ENCODE measurements at regions not wholly inside any gene's neighbourhood (a gene's known extent, or its start where the extent isn't known, plus 50 kb on each side); places are given as distances from the start of the nearest gene placed in this dataset.
"Not testable (repeated sequence)": the region's sequence is repeated elsewhere in the genome, so short reads cannot be mapped to it uniquely, and the experiment has no call there.

DNA sequence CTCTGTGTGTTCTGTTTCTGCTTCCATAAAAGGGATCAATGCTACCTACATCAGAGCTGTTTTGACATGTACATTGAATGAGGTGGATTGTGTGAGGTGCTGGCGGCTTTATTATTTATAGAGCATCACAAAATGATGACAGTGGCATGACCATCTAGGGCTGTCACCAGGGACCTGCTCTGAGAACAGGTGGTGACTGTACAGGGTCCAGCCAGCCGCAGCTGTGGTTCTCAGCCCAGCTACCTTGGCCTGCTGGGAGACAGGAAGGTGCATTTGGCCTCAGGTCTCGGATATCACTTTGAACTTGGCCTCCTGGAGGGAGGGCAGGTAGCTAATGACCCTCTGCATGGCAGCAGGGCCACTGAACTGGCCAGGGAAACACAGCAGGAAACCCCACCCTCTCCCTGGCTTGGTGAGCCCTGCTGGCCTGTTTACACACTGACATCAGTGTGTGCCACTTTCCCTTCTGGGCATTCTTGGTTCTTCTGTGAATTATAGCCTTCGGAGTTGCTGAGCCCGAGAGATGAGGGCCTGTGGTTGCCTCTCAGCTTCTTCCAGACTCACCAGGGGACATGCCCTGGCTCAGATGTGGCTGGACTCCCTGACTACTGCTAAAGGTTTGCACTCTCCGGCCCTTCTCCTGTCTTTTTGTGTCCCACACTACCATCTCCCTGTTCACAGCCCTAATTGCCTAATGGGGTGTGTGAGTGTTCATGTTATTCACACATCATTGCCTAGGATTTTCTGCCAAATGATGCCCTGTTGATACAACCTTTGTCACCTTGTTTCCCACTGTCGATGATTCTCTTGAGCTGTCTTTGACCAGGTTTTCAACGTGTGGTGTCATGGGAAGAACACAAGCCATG, 109.2 kb upstream of the RAB12 start:
- no peak for DNase-seq (ENCODE audit: low read depth in 2 of 2)

DNA sequence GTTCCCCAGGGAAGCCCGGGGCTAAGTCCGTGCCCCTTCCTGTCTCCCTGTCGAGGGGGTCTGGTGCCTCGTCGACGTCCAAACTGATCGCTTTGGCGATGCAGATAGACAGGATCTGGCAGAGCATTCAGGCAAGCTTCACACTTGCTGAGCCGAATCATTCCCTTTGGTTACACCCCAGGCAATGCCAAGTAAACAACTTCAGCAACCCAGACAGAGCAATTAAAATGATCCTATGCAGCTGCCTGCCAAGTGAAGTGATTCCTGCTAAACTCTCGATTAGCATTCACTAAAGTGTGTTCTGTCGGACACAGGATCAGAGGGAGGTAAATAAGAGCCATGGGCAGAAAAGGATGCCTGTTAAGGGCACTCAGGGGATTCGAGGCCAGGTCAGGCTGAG, 108.2 kb upstream of the RAB12 start:
- DNase-seq (ENCODE audit: low read depth in 2 of 2) = no peak

DNA sequence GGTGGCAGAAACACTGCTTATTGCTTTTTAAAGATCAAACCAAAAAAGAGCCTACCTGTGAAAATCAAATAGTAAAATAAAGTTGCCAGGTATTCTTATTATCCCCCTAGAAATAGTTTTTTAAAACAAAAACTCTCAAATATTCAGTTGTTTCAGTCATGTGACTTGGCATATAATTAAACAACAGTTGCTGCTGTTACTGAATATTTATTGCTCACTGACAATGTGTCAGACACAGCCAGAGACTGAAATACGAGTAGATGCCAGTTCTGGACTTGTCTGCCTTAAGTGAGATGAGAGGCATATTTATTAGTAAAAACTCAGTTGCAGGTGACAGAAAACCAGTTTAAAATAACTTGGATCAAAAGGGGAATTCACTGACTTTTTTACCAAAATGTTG, 106.0 kb upstream of the RAB12 start:
- DNase-seq (ENCODE audit: low read depth in 2 of 2) = no peak

DNA sequence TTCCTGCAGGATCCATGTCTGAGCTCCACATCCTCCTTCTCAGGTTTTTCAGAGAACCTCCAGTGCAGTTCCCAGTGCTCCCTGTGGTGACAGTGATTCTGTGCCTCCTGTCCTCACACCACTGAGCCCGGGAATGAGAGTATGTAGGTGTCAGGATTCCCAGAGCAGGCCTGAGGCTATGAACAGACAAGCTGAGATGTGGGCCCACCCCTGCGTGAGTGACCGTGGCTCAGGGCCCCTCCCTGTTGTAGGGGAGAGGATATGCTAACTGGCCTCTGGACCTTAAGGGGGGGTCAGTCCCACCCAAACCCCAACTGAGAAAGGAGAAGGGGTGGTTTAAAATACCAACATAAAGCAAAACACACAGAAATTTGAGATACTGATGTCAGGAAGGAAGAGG, 104.8 kb upstream of the RAB12 start:
- no peak for DNase-seq (ENCODE audit: low read depth in 2 of 2)

GRCh38 chr18:8504880-8505435, 104.3 kb upstream of the RAB12 start:
- DNase-seq (ENCODE audit: low read depth in 2 of 2) = no peak

DNA sequence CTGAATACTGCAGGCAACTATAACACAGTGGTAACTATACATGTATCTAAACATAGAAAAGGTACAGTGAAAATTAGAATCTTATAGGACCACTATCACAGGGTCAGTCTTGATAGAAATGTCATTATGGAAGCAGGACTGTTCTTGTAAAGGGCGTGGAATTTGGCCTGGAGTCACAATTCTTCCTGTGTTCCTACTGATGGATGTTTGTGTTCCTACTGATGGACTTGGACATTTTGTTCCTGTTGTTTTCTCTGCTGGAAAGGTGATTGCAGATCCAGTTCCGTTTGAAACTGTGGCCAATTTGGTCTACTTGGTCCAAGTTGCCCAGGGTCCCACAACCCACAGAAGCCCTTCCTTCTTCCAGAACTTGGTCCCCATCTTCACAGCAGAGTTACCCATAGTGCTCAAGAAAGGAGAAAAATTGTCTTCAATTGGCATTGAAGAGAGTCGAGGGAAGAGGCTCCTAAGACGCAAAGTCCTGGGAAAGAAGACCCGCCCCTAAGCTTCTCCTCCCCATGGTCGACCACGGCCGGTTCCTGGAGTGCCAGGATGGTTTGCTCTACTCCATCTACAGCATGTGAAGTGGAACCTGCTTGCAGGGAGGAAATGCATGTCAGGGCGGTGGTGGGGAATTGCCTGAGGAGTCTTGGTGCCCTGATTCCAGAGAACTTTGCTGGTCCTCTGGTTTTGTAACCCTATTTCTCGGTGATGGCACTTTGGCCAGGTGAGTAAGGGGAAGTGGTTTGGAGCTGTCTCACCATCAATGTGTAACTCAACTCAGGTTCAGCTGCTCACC, 102.8 kb upstream of the RAB12 start:
- DNase-seq (ENCODE audit: low read depth in 2 of 2) = no peak

DNA sequence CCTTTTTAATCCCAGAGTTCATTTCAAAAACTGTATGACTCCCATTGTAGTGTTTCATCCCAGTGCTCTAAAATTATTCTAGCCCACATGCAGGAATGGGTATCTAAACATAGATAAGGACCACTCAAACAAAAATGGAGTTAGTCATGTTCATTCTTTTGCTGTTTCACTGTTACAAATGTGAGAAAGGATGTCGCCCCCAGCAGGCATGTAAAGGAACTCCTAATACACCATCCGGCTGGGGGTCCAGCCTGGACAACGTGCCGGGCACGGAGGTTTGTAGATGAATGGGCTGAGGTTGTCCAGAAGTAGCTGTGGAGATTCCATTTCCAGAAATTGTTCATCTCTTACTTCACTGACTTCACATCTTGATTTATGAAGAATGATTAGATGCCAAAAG, 101.9 kb upstream of the RAB12 start:
- no peak for DNase-seq (ENCODE audit: low read depth in 2 of 2)

- DNase-seq (ENCODE audit: low read depth in 2 of 2) = no peak
These were observed 101.1 kb upstream of the RAB12 start for GRCh38 chr18:8507915-8508705.

- DNase-seq (ENCODE audit: low read depth in 2 of 2) = no peak
These were observed 96.0 kb upstream of the RAB12 start for GRCh38 chr18:8513249-8513648.

DNA sequence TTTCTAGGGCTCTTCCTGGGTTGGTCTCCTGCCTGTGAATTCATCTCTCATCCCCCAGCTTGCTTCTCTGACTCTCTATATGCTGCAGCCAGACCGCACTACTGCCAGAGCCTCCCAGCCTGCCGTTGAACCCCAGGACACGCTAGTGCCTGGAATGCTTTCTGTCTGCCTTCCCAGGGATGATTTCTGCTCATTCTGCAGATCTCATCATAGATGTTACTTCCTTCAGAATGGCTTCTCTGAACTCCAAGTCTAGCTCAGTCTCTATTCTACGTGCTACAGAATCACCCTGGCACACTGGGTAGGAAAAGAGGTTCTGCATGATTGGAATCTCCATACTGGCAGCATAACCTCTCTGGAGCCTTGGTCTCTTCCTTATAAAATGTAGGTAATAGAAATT, 94.8 kb upstream of the RAB12 start:
- no peak for DNase-seq (ENCODE audit: low read depth in 2 of 2)

GRCh38 chr18:8515142-8515865, 93.9 kb upstream of the RAB12 start:
- no peak for DNase-seq (ENCODE audit: low read depth in 2 of 2)

- no peak for DNase-seq (ENCODE audit: low read depth in 2 of 2)
These were observed 92.6 kb upstream of the RAB12 start for GRCh38 chr18:8516371-8517250.

DNA sequence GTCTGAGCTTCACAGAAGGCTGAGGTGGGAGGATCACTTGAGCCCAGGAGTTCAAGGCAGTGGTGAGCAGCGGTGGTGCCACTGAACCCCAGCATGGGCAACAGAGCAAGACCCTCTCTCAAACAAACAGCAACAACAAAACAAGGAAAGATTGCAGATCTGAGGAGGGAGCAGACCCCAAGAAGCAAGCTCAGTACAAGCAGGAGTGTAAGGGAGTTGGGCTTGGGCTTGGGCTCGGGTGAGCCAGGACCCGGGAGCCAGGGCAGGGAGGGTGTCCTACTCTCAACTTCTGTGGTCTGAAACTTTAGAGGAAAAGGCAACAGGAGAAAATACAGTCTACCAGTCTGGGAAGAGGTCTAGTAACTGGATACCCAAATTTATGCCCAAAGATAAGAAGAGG, 92.0 kb upstream of the RAB12 start:
- DNase-seq (ENCODE audit: low read depth in 2 of 2) = no peak

DNA sequence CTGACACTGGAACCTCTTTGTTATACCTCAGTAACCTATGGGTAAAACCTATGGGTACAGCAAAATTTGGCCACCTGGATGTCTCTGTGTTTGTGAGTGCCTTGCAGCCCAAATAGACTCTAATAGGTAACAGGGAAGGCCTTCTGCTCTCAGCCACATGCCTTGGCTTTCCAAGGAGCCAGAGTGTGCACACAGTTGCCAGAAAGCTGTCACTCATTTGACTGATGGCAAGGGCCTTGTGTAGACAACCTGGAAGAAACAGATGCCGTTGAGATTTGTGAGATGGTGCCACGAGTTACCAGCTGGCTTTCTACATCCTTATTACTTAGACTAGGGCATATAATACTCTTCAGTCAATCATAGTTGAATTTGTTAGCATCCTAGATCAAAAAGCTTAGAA, 90.1 kb upstream of the RAB12 start:
- no peak for DNase-seq (ENCODE audit: low read depth in 2 of 2)

- no peak for DNase-seq (ENCODE audit: low read depth in 2 of 2)
These were observed 89.0 kb upstream of the RAB12 start for GRCh38 chr18:8520266-8520665.

- DNase-seq (ENCODE audit: low read depth in 2 of 2) = no peak
These were observed 86.5 kb upstream of the RAB12 start for GRCh38 chr18:8522756-8523155.

DNA sequence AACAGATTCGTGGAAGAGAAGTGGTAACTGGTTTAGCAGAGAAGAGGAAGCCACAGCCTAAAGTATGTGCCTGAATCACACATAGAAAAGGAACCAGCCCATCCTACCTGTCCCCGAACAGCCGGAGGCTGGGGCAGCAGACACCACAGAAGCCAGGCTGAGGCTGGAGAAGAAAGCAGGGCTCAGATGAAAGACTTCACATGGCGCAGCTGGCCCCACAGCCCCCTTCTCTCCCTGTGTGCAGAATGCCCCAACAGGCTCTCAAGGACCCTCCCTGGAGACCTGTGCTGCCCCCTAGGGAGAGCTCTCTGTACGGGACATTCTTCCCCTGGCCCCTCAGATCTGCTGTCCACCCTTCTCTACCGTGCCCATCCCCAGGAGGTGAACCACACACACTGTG, 83.5 kb upstream of the RAB12 start:
- no peak for DNase-seq (ENCODE audit: low read depth in 2 of 2)

DNA sequence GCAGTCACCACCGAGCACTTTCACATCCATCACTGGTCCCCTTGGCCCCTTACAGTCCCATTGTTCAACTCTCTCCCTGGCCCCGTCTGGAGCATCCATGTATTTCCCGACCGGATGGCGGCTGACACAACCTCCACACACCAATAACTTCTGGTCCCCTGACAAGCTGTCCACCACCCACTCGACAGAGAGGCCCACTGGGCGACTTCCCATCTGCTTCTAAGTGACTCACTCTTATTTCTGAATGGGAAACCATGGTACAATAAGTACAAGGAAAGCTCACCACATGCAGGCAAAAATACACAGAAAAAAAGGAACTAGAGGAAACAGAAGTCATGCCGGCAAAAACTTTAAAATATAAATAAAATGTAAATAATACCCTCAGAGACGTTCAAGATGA, 82.9 kb upstream of the RAB12 start:
- DNase-seq (ENCODE audit: low read depth in 2 of 2) = no peak

DNA sequence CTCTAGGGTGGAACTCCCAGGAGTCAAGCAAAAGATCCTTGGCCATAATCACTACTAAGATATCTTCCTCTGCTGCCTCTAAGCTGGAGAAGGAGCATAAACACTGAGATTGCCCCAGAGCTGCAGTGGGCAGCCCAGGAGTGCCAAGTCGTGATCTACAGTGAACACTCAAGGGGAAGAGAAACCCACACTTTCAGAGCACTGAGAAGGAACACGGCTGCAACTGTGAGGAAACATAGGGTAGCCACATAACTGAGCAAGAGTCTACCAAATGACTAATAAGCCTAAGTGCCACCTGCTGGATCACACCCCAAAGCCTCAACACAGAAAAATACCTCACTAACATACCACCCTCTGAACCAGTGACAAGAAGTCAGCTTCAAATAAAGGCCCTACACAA, 79.6 kb upstream of the RAB12 start:
- no peak for DNase-seq (ENCODE audit: low read depth in 2 of 2)

GRCh38 chr18:8531084-8531483, 78.2 kb upstream of the RAB12 start:
- not testable (repeated sequence) for DNase-seq (ENCODE audit: low read depth in 2 of 2)

All from stimulated activated CD8-positive, alpha-beta memory T cell treated with anti-CD3 and anti-CD28 coated beads, Interleukin-15, amount 100 ng/mL, for 4 hours (primary cell).